Fibroblast of the conjunctiva (primary cell): ENCODE measurements at regions not wholly inside any gene's neighbourhood (a gene's known extent, or its start where the extent isn't known, plus 50 kb on each side); places are given as distances from the start of the nearest gene placed in this dataset.

Source experiments
- DNase-seq: peaks from one replicate; pipeline ENCODE4 v3.0.0-alpha.2; 2010; ENCODE audit warnings: low read depth

- no peak for DNase-seq
Measured at GRCh38 chr20:10771435-10772140, 97.8 kb upstream of the JAG1 start.

GRCh38 chr20:10774357-10774943 is 100.7 kb upstream of the JAG1 start:
- DNase-seq: no peak

- no peak for DNase-seq
Measured at GRCh38 chr20:10777710-10778109, 103.9 kb upstream of the JAG1 start.

GRCh38 chr20:10779911-10780310 is 106.1 kb upstream of the JAG1 start:
- no peak for DNase-seq

- no peak for DNase-seq
Measured at GRCh38 chr20:10780901-10781300, 107.1 kb upstream of the JAG1 start.

GRCh38 chr20:10781526-10781925 is 107.7 kb upstream of the JAG1 start:
- no peak for DNase-seq

GRCh38 chr20:10783707-10784553 is 110.1 kb upstream of the JAG1 start:
- DNase-seq: no peak

- no peak for DNase-seq
Measured at GRCh38 chr20:10784554-10785183, 110.9 kb upstream of the JAG1 start.

GRCh38 chr20:10786678-10787077 is 112.9 kb upstream of the JAG1 start:
- DNase-seq: no peak

- DNase-seq: no peak
Measured at GRCh38 chr20:10788055-10788454, 114.3 kb upstream of the JAG1 start.

GRCh38 chr20:10788877-10789276 is 115.1 kb upstream of the JAG1 start:
- DNase-seq: no peak

- DNase-seq: no peak
Measured at GRCh38 chr20:10789386-10789785, 115.6 kb upstream of the JAG1 start.

- DNase-seq: no peak
Measured at GRCh38 chr20:10790013-10790412, 116.2 kb upstream of the JAG1 start.

GRCh38 chr20:10792291-10792690 is 118.5 kb upstream of the JAG1 start:
- DNase-seq: no peak

- no peak for DNase-seq
Measured at GRCh38 chr20:10793766-10794165, 120.0 kb upstream of the JAG1 start.

GRCh38 chr20:10794765-10795164 is 121.0 kb upstream of the JAG1 start:
- DNase-seq: no peak

GRCh38 chr20:10795286-10796026 is 121.7 kb upstream of the JAG1 start:
- DNase-seq: no peak

GRCh38 chr20:10798811-10799210 is 125.0 kb upstream of the JAG1 start:
- DNase-seq: no peak

- DNase-seq: no peak
Measured at GRCh38 chr20:10799735-10800134, 125.9 kb upstream of the JAG1 start.

- DNase-seq: no peak
Measured at GRCh38 chr20:10800288-10800687, 126.5 kb upstream of the JAG1 start.

GRCh38 chr20:10802236-10802635 is 128.4 kb upstream of the JAG1 start:
- no peak for DNase-seq

GRCh38 chr20:10805764-10806163 is 132.0 kb upstream of the JAG1 start:
- no peak for DNase-seq
